OCI-LY7 (cell line): ENCODE measurements at regions not wholly inside any gene's neighbourhood (a gene's known extent, or its start where the extent isn't known, plus 50 kb on each side); places are given as distances from the start of the nearest gene placed in this dataset.

Experiments
- CTCF ChIP-seq: fragments of 200-600 bp; sonication (generic); conservative IDR thresholded peaks from 2 replicates; pipeline ENCODE4 v1.5.1; 2014; ENCODE audit warnings: mild to moderate bottlenecking, antibody characterized with exemption, low read length, moderate library complexity, mixed read lengths
- EZH2phosphoT487 ChIP-seq: fragments of 200-600 bp; sonication (generic); IDR thresholded peaks from 2 replicates; pipeline ENCODE4 v1.6.1; 2018; ENCODE audit warnings: low read depth, borderline replicate concordance, mild to moderate bottlenecking, mixed run types, antibody characterized with exemption, low read length, moderate library complexity, mixed read lengths

- TF ChIP-seq CTCF, result no peak
- no peak for TF ChIP-seq EZH2phosphoT487
These were observed 188.2 kb downstream of the DCAF12L2 start for GRCh38 chrX:125977851-125978250.
